ENCODE measurements at regions not wholly inside any gene's neighbourhood (a gene's known extent, or its start where the extent isn't known, plus 50 kb on each side); places are given as distances from the start of the nearest gene placed in this dataset.

- no peak for TF ChIP-seq CTCF (IDR thresholded peaks at IDR 0.05; ENCODE audit: poor library complexity)
- TF ChIP-seq EZH2 (IDR thresholded peaks at IDR 0.05; ENCODE audit: borderline replicate concordance): no peak
Observed at GRCh38 chr13:89878904-89879303, 1468.6 kb upstream of the MIR17HG start.
